SK-N-SH treated with all-trans-retinoic acid at 6 μM for 48 hours (cell line): ENCODE measurements at regions not wholly inside any gene's neighbourhood (a gene's known extent, or its start where the extent isn't known, plus 50 kb on each side); places are given as distances from the start of the nearest gene placed in this dataset.

ENCODE experiments used
- ATAC-seq: fragments of 200-7000 bp; cut with Tn5 transposase; 3 replicates; pipeline ENCODE4 v1.9.1; 2020; ENCODE audit warnings: mild to moderate bottlenecking, moderate library complexity
- ARNTL ChIP-seq: fragments of 450-650 bp; formaldehyde crosslinking; IDR thresholded peaks from 2 replicates; pipeline ENCODE4 v1.5.0; 2020; ENCODE audit warnings: low read depth, mild to moderate bottlenecking, moderate library complexity, borderline replicate concordance
- BACH2 ChIP-seq: fragments of 250-450 bp; sonication (Bioruptor Pico); IDR thresholded peaks from 2 replicates; pipeline ENCODE4 v1.9.0; 2021; ENCODE audit warnings: mild to moderate bottlenecking, borderline replicate concordance
- CSDC2 ChIP-seq: fragments of 250-450 bp; sonication (Bioruptor Pico); IDR thresholded peaks from 2 replicates; pipeline ENCODE4 v1.5.0; 2020; ENCODE audit warnings: mild to moderate bottlenecking, moderate library complexity
- GLIS3 ChIP-seq: fragments of 250-450 bp; sonication (Bioruptor Pico); IDR thresholded peaks from 2 replicates; pipeline ENCODE4 v1.5.0; 2020; ENCODE audit warnings: mild to moderate bottlenecking, moderate library complexity
- ISL1 ChIP-seq: fragments of 250-450 bp; sonication (Bioruptor Pico); IDR thresholded peaks from 2 replicates; pipeline ENCODE4 v2.1.2; 2022; ENCODE audit warnings: mild to moderate bottlenecking, moderate library complexity
- OSR1 ChIP-seq: fragments of 250-450 bp; sonication (Bioruptor Pico); IDR thresholded peaks from 2 replicates; pipeline ENCODE4 v1.8.0; 2022; ENCODE audit warnings: moderate library complexity, mild to moderate bottlenecking, inconsistent platforms
- PPARA ChIP-seq: fragments of 250-450 bp; sonication (Bioruptor Pico); IDR thresholded peaks from 2 replicates; pipeline ENCODE4 v1.5.0; 2020; ENCODE audit warnings: mild to moderate bottlenecking, borderline replicate concordance
- RARB ChIP-seq: fragments of 250-450 bp; sonication (Bioruptor Pico); IDR thresholded peaks from 2 replicates; pipeline ENCODE4 v1.8.0; 2021; ENCODE audit warnings: mild to moderate bottlenecking, moderate library complexity
- SNAI2 ChIP-seq: fragments of 250-450 bp; sonication (Bioruptor Pico); IDR thresholded peaks from 2 replicates; pipeline ENCODE4 v1.5.0; 2020; ENCODE audit warnings: mild to moderate bottlenecking, moderate library complexity
- TCF4 ChIP-seq: fragments of 250-450 bp; sonication (Bioruptor Pico); IDR thresholded peaks from 2 replicates; pipeline ENCODE4 v1.8.0; 2021; ENCODE audit warnings: mild to moderate bottlenecking, moderate library complexity, borderline replicate concordance
- TOX ChIP-seq: fragments of 250-450 bp; sonication (Bioruptor Pico); IDR thresholded peaks from 2 replicates; pipeline ENCODE4 v1.8.0; 2021; ENCODE audit warnings: mild to moderate bottlenecking, moderate library complexity, borderline replicate concordance
- ZC3H10 ChIP-seq: fragments of 250-450 bp; sonication (Bioruptor Pico); IDR thresholded peaks from 2 replicates; pipeline ENCODE4 v1.5.1; 2021; ENCODE audit warnings: mild to moderate bottlenecking, moderate library complexity
- ZFP3 ChIP-seq: fragments of 250-450 bp; sonication (Bioruptor Pico); IDR thresholded peaks from 2 replicates; pipeline ENCODE4 v1.5.0; 2020; ENCODE audit warnings: mild to moderate bottlenecking, moderate library complexity
- ZFP30 ChIP-seq: fragments of 450-650 bp; formaldehyde crosslinking; IDR thresholded peaks from 2 replicates; pipeline ENCODE4 v1.5.0; 2022; ENCODE audit warnings: mild to moderate bottlenecking, moderate library complexity
- ZNF565 ChIP-seq: fragments of 450-650 bp; formaldehyde crosslinking; conservative IDR thresholded peaks from 2 replicates; pipeline ENCODE4 v1.5.0; 2020; ENCODE audit warnings: low read depth, mild to moderate bottlenecking, moderate library complexity
- ZNF70 ChIP-seq: fragments of 450-650 bp; formaldehyde crosslinking; IDR thresholded peaks from 2 replicates; pipeline ENCODE4 v1.5.0; 2020; ENCODE audit warnings: mild to moderate bottlenecking, moderate library complexity
- ZNF8 ChIP-seq: fragments of 450-650 bp; formaldehyde crosslinking; IDR thresholded peaks from 2 replicates; pipeline ENCODE4 v1.5.0; 2020; ENCODE audit warnings: mild to moderate bottlenecking, moderate library complexity
- TF ChIP-seq, protein P1 (sequence below): fragments of 250-450 bp; sonication (Bioruptor Pico); IDR thresholded peaks from 2 replicates; pipeline ENCODE4 v1.5.0; 2020; ENCODE audit warnings: mild to moderate bottlenecking, moderate library complexity
- TF ChIP-seq, protein P2 (sequence below): fragments of 250-450 bp; sonication (Bioruptor Pico); IDR thresholded peaks from 2 replicates; pipeline ENCODE4 v1.8.0; 2021; ENCODE audit warnings: low read depth, mild to moderate bottlenecking, moderate library complexity, borderline replicate concordance
- TF ChIP-seq, protein P3 (sequence below): fragments of 250-450 bp; sonication (Bioruptor Pico); IDR thresholded peaks from 2 replicates; pipeline ENCODE4 v1.5.1; 2021; ENCODE audit warnings: mild to moderate bottlenecking, moderate library complexity
- TF ChIP-seq, protein P4 (sequence below): fragments of 250-450 bp; sonication (Bioruptor Pico); IDR thresholded peaks from 2 replicates; pipeline ENCODE4 v1.5.1; 2020; ENCODE audit warnings: low read depth, mild to moderate bottlenecking, moderate library complexity
- TF ChIP-seq, protein P5 (sequence below): fragments of 250-450 bp; sonication (Bioruptor Pico); IDR thresholded peaks from 2 replicates; pipeline ENCODE4 v1.8.0; 2020; ENCODE audit warnings: mild to moderate bottlenecking, moderate library complexity, borderline replicate concordance

DNA sequence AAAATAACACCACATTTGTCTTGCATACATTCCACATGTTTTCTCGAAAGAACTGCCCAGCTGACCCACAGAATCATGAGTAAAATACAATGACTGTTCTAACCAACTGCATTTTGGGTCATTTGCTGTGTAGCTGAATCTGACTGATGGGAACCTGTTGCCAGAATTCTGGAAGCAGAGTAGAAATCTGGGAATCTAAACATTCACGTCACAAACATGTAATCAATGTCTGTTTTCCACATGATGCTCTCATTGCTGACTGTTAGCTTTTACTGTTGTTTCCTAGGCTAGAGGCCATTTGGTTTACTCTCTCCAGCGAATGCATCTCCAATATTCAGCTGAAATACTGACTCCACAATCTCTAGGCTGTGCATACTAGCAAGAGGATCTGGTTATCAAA is 710.1 kb downstream of the KCNJ2 start:
- ATAC-seq = no peak
- TF ChIP-seq, protein P1, sequence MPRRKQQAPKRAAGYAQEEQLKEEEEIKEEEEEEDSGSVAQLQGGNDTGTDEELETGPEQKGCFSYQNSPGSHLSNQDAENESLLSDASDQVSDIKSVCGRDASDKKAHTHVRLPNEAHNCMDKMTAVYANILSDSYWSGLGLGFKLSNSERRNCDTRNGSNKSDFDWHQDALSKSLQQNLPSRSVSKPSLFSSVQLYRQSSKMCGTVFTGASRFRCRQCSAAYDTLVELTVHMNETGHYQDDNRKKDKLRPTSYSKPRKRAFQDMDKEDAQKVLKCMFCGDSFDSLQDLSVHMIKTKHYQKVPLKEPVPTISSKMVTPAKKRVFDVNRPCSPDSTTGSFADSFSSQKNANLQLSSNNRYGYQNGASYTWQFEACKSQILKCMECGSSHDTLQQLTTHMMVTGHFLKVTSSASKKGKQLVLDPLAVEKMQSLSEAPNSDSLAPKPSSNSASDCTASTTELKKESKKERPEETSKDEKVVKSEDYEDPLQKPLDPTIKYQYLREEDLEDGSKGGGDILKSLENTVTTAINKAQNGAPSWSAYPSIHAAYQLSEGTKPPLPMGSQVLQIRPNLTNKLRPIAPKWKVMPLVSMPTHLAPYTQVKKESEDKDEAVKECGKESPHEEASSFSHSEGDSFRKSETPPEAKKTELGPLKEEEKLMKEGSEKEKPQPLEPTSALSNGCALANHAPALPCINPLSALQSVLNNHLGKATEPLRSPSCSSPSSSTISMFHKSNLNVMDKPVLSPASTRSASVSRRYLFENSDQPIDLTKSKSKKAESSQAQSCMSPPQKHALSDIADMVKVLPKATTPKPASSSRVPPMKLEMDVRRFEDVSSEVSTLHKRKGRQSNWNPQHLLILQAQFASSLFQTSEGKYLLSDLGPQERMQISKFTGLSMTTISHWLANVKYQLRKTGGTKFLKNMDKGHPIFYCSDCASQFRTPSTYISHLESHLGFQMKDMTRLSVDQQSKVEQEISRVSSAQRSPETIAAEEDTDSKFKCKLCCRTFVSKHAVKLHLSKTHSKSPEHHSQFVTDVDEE (CRISPR knock-in tag) = no peak
- TF ChIP-seq, protein P2, sequence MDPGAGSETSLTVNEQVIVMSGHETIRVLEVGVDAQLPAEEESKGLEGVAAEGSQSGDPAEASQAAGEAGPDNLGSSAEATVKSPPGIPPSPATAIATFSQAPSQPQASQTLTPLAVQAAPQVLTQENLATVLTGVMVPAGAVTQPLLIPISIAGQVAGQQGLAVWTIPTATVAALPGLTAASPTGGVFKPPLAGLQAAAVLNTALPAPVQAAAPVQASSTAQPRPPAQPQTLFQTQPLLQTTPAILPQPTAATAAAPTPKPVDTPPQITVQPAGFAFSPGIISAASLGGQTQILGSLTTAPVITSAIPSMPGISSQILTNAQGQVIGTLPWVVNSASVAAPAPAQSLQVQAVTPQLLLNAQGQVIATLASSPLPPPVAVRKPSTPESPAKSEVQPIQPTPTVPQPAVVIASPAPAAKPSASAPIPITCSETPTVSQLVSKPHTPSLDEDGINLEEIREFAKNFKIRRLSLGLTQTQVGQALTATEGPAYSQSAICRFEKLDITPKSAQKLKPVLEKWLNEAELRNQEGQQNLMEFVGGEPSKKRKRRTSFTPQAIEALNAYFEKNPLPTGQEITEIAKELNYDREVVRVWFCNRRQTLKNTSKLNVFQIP = no peak
- TF ChIP-seq, protein P3, sequence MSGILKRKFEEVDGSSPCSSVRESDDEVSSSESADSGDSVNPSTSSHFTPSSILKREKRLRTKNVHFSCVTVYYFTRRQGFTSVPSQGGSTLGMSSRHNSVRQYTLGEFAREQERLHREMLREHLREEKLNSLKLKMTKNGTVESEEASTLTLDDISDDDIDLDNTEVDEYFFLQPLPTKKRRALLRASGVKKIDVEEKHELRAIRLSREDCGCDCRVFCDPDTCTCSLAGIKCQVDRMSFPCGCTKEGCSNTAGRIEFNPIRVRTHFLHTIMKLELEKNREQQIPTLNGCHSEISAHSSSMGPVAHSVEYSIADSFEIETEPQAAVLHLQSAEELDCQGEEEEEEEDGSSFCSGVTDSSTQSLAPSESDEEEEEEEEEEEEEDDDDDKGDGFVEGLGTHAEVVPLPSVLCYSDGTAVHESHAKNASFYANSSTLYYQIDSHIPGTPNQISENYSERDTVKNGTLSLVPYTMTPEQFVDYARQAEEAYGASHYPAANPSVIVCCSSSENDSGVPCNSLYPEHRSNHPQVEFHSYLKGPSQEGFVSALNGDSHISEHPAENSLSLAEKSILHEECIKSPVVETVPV (CRISPR knock-in tag) = no peak
- no peak for TF ChIP-seq ZNF8 (CRISPR knock-in tag)
- TF ChIP-seq ZFP3 = no peak
- TF ChIP-seq RARB (CRISPR knock-in tag) = no peak
- TF ChIP-seq, protein P4, sequence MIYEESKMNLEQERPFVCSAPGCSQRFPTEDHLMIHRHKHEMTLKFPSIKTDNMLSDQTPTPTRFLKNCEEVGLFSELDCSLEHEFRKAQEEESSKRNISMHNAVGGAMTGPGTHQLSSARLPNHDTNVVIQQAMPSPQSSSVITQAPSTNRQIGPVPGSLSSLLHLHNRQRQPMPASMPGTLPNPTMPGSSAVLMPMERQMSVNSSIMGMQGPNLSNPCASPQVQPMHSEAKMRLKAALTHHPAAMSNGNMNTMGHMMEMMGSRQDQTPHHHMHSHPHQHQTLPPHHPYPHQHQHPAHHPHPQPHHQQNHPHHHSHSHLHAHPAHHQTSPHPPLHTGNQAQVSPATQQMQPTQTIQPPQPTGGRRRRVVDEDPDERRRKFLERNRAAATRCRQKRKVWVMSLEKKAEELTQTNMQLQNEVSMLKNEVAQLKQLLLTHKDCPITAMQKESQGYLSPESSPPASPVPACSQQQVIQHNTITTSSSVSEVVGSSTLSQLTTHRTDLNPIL (CRISPR knock-in tag) = no peak
- TF ChIP-seq CSDC2 = no peak
- TF ChIP-seq TCF4 (CRISPR knock-in tag) = no peak
- TF ChIP-seq ISL1 (CRISPR knock-in tag) = no peak
- TF ChIP-seq GLIS3 (CRISPR knock-in tag) = no peak
- TF ChIP-seq ZNF565 (CRISPR knock-in tag) = no peak
- TF ChIP-seq OSR1 (CRISPR knock-in tag) = no peak
- no peak for TF ChIP-seq ZC3H10 (CRISPR knock-in tag)
- TF ChIP-seq TOX (CRISPR knock-in tag) = no peak
- TF ChIP-seq ARNTL (CRISPR knock-in tag) = no peak
- TF ChIP-seq ZFP30 (CRISPR knock-in tag) = no peak
- no peak for TF ChIP-seq SNAI2 (CRISPR knock-in tag)

DNA sequence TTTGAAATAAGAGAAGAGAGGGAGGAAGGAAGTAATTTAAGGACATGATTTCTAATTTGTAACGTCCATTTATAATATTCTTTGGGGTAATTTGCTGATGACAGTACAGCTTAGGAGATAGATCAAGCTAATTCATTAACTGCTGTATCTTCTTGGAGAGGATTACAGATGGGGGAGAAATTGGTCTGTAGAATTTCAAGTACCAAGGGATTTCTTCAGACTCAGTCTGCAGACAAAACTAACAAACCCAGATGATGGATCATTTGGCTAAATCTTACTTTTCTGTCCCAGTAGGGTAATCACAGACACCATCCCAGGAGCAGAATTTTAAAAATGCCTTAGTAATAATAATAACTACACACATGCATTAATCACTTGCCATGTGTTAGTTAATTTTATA is 711.8 kb downstream of the KCNJ2 start:
- TF ChIP-seq CSDC2 = no peak
- no peak for TF ChIP-seq RARB (CRISPR knock-in tag)
- TF ChIP-seq BACH2 (CRISPR knock-in tag) = no peak
- no peak for TF ChIP-seq ZC3H10 (CRISPR knock-in tag)
- TF ChIP-seq GLIS3 (CRISPR knock-in tag) = no peak
- no peak for TF ChIP-seq ZNF8 (CRISPR knock-in tag)
- no peak for TF ChIP-seq OSR1 (CRISPR knock-in tag)
- TF ChIP-seq ARNTL (CRISPR knock-in tag) = no peak
- no peak for TF ChIP-seq TOX (CRISPR knock-in tag)
- TF ChIP-seq, protein P2 = no peak
- TF ChIP-seq SNAI2 (CRISPR knock-in tag) = no peak
- TF ChIP-seq PPARA (CRISPR knock-in tag) = no peak
- no peak for TF ChIP-seq ZNF565 (CRISPR knock-in tag)
- no peak for TF ChIP-seq ZFP30 (CRISPR knock-in tag)
- no peak for TF ChIP-seq TCF4 (CRISPR knock-in tag)
- no peak for TF ChIP-seq ZNF70 (CRISPR knock-in tag)
- TF ChIP-seq, protein P5, sequence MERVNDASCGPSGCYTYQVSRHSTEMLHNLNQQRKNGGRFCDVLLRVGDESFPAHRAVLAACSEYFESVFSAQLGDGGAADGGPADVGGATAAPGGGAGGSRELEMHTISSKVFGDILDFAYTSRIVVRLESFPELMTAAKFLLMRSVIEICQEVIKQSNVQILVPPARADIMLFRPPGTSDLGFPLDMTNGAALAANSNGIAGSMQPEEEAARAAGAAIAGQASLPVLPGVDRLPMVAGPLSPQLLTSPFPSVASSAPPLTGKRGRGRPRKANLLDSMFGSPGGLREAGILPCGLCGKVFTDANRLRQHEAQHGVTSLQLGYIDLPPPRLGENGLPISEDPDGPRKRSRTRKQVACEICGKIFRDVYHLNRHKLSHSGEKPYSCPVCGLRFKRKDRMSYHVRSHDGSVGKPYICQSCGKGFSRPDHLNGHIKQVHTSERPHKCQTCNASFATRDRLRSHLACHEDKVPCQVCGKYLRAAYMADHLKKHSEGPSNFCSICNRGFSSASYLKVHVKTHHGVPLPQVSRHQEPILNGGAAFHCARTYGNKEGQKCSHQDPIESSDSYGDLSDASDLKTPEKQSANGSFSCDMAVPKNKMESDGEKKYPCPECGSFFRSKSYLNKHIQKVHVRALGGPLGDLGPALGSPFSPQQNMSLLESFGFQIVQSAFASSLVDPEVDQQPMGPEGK = no peak
- no peak for TF ChIP-seq ZFP3
- TF ChIP-seq, protein P3 (CRISPR knock-in tag) = no peak
- ATAC-seq = no peak
